ENCODE measurements at regions not wholly inside any gene's neighbourhood (a gene's known extent, or its start where the extent isn't known, plus 50 kb on each side); places are given as distances from the start of the nearest gene placed in this dataset.
"Not testable (repeated sequence)": the region's sequence is repeated elsewhere in the genome, so short reads cannot be mapped to it uniquely, and the experiment has no call there.

DNA sequence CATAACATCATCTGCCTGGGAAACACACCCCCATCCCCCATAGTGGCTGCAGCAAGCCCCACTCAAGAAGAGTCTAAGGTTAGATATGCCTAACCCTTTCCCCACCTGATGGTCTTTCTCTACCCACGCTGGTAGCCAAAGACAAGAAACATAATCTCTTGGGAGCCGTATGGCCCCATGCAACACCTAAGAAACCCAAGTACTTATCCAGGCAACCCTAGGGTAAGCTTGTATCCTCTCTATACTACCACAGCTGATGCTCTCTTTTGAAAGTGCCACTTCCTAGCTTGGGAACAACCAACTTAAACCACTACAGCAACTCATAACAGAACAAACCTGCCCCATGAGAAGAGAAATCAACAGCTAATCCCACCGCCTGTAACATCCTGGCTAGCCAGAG, 161.1 kb downstream of the MSN start:
- Histone ChIP-seq H3K9me3 (no peaks in the 10 kb centered on the region), H3K4me3 (ENCODE audit: low read depth in 1 of 2, low read length in 1 of 2) (no peak overlapping the region), H3K27me3 (no peaks in the 10 kb centered on the region), H3K4me1 (ENCODE audit: control insufficient read depth in 1 of 2, insufficient read depth in 1 of 2, low read depth in 1 of 2, low read length in 1 of 2) (no peaks in the 10 kb centered on the region), H3K36me3 (no peaks in the 10 kb centered on the region), H3K27ac (no peak overlapping the region)
- TF ChIP-seq, protein P1, sequence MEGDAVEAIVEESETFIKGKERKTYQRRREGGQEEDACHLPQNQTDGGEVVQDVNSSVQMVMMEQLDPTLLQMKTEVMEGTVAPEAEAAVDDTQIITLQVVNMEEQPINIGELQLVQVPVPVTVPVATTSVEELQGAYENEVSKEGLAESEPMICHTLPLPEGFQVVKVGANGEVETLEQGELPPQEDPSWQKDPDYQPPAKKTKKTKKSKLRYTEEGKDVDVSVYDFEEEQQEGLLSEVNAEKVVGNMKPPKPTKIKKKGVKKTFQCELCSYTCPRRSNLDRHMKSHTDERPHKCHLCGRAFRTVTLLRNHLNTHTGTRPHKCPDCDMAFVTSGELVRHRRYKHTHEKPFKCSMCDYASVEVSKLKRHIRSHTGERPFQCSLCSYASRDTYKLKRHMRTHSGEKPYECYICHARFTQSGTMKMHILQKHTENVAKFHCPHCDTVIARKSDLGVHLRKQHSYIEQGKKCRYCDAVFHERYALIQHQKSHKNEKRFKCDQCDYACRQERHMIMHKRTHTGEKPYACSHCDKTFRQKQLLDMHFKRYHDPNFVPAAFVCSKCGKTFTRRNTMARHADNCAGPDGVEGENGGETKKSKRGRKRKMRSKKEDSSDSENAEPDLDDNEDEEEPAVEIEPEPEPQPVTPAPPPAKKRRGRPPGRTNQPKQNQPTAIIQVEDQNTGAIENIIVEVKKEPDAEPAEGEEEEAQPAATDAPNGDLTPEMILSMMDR (IDR thresholded peaks at IDR 0.05): no peak

DNA sequence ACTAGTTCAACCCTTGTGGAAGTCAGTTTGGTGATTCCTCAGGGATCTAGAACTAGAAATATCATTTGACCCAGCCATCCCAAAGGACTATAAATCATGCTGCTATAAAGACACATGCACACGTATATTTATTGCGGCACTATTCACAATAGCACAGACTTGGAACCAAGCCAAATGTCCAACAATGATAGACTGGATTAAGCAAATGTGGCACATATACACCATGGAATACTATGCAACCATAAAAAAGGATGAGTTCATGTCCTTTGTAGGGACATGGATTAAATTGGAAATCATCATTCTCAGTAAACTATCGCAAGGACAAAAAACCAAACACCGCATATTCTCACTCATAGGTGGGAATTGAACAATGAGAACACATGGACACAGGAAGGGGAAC, 157.8 kb downstream of the MSN start:
- not testable (repeated sequence) for H3K27me3 ChIP-seq; H3K4me3 ChIP-seq (ENCODE audit: low read depth in 1 of 2, low read length in 1 of 2); H3K4me1 ChIP-seq (ENCODE audit: control insufficient read depth in 1 of 2, insufficient read depth in 1 of 2, low read depth in 1 of 2, low read length in 1 of 2); H3K36me3 ChIP-seq; H3K27ac ChIP-seq; H3K9me3 ChIP-seq

DNA sequence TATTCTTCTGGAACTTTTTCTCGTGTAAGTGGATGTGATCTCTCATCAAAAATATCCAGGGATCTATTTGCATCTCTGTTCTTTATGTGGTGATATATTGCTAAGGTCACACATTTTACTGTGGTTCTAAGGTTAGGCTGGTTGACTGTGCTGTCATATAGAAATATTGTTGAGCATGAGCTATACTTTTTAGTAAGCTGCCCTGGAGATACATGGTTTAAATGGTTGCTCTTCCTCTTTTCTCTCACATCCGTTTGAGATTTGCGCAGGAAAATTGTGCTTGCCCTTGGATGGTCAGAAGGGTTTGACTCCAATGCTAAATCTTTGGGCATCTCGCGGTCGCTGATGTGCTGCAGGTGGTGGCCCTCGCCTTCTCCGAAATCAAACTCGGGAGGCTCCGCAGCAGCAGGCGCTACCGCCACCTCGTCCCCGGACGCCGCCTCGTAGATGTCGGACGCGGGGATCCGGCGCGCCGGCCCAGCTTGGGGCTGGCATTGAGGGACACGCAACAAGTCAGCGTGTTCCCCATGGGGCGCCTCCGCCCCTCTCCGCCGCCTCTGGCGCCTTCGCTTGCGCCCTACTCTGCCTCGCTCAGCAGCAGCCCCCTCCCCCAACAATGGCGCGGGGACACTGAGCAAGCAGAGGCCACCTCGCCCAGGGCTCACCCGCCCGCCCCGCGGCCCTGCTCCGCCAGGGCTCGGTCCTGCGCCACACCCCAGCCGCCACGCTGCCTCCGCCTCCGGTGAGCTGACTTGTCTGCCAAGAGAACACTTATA, 154.5 kb downstream of the MSN start:
- Histone ChIP-seq H3K4me3 (ENCODE audit: low read depth in 1 of 2, low read length in 1 of 2) (peak overlapping the region; percentile 57 to 61), H3K4me1 (ENCODE audit: control insufficient read depth in 1 of 2, insufficient read depth in 1 of 2, low read depth in 1 of 2, low read length in 1 of 2) (peaks cover 0 to 3% of the 10 kb centered on the region in 2 experiments), H3K9me3 (no peaks in the 10 kb centered on the region)

DNA sequence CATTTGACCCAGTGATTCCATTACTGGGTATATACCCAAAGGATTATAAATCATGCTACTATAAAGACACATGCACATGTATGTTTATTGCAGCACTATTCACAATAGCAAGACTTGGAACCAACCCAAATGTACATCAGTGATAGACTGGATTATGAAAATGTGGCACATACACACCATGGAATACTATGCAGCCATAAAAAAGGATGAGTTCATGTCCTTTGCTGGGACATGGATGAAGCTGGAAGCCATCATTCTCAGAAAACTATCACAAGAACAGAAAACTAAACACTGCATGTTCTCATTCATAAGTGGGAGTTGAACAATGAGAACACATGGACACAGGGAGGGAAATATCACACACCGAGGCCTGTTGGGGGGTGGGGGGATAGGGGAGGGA, 152.5 kb downstream of the MSN start:
- not testable (repeated sequence) for H3K9me3 ChIP-seq

More for the DNA sequence above, 154.5 kb downstream of the MSN start:
- peak overlapping the region; percentile 39 for H3K27ac ChIP-seq
- H3K36me3 ChIP-seq: no peaks in the 10 kb centered on the region
- TF ChIP-seq, protein P1 (IDR thresholded peaks at IDR 0.05): no peak
- H3K27me3 ChIP-seq: no peaks in the 10 kb centered on the region

DNA sequence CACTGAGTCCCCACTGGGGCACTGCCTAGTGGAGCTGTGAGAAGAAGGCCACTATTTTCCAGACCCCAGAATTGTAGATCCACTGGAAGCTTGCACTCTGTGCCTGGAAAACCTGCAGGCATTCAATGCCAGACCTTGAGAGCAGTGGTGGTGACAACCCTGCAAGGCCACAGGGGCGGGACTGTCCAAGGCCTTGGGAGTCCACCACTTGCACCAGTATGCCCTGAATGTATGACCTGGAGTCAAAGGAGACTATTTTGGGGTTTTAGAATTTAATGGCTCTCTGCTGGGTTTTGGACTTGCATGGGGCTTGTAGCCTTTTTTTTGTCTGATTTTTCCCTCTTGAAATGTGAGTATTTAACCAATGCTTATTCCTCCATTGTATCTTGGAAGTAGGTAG, 145.8 kb downstream of the MSN start:
- Histone ChIP-seq H3K4me1 (ENCODE audit: control insufficient read depth in 1 of 2, insufficient read depth in 1 of 2, low read depth in 1 of 2, low read length in 1 of 2) (no peaks in the 10 kb centered on the region), H3K27ac (no peak overlapping the region), H3K4me3 (ENCODE audit: low read depth in 1 of 2, low read length in 1 of 2) (no peak overlapping the region), H3K9me3 (no peaks in the 10 kb centered on the region), H3K36me3 (no peaks in the 10 kb centered on the region), H3K27me3 (no peaks in the 10 kb centered on the region)
- TF ChIP-seq, protein P1 (IDR thresholded peaks at IDR 0.05): no peak

More for the DNA sequence above, 152.5 kb downstream of the MSN start:
- not testable (repeated sequence) for H3K4me1 ChIP-seq (ENCODE audit: control insufficient read depth in 1 of 2, insufficient read depth in 1 of 2, low read depth in 1 of 2, low read length in 1 of 2); H3K27me3 ChIP-seq; H3K27ac ChIP-seq; H3K36me3 ChIP-seq; H3K4me3 ChIP-seq (ENCODE audit: low read depth in 1 of 2, low read length in 1 of 2)

DNA sequence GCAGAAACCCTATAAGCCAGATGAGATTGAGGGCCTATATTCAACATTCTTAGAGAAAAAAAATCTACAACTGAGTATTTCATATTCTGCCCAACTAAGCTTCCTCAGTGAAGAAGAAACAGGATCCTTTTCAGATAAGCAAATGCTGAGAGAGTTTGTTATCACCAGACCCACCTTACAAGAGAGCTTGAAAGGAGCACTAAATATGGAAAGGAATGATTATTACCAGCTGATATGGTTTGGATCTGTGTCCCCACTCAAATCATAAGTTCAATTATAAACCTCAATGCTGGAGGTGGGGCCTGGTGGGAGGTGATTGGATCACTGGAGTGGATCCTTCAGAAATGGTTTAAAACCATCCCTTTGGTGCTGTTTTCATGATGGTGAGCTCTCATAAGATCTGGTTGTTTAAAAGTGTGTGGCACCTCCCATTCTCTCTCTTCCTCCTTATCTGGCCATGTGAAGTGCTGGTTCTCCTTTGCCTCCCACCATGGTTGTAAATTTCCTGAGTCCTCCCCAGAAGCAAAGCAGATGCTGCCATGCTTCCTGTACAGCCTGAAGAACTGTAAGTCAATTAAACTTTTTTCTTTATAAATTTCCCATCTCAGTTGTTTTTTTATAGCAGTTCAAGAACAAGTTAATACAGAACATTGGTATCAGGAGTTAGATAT, 144.2 kb downstream of the MSN start:
- TF ChIP-seq, protein P1 (IDR thresholded peaks at IDR 0.05): no peak
- H3K27me3 ChIP-seq: no peaks in the 10 kb centered on the region
- H3K9me3 ChIP-seq: no peaks in the 10 kb centered on the region
- H3K27ac ChIP-seq: no peak overlapping the region
- no peaks in the 10 kb centered on the region for H3K36me3 ChIP-seq
- no peak overlapping the region for H3K4me3 ChIP-seq (ENCODE audit: low read depth in 1 of 2, low read length in 1 of 2)
- no peaks in the 10 kb centered on the region for H3K4me1 ChIP-seq (ENCODE audit: control insufficient read depth in 1 of 2, insufficient read depth in 1 of 2, low read depth in 1 of 2, low read length in 1 of 2)
